ENCODE measurements at regions not wholly inside any gene's neighbourhood (a gene's known extent, or its start where the extent isn't known, plus 50 kb on each side); places are given as distances from the start of the nearest gene placed in this dataset.

DNA sequence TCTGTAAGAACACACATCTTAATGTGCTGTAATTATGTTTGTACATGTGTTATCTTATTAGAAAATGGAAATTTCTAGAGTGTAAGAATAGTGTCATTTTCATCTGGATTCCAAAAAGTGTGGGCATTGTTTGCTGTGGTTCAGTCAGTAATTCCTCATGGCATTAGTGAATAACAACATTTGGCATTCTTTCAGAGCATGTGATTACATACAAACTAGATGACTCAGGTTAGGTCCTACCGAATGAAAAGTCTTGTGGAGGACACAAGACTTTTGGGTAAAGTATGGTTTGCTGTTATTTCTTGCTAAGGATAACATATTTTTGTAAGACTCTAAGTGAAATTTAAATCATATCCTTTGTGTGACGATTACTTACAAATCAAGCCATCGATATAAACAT lies 593.1 kb upstream of the NRXN1 start (continued):
- TF ChIP-seq, protein P1, sequence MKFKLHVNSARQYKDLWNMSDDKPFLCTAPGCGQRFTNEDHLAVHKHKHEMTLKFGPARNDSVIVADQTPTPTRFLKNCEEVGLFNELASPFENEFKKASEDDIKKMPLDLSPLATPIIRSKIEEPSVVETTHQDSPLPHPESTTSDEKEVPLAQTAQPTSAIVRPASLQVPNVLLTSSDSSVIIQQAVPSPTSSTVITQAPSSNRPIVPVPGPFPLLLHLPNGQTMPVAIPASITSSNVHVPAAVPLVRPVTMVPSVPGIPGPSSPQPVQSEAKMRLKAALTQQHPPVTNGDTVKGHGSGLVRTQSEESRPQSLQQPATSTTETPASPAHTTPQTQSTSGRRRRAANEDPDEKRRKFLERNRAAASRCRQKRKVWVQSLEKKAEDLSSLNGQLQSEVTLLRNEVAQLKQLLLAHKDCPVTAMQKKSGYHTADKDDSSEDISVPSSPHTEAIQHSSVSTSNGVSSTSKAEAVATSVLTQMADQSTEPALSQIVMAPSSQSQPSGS (IDR thresholded peaks at IDR 0.05; ENCODE audit: low read length), result no peak
- TF ChIP-seq MTA3 (IDR thresholded peaks at IDR 0.05; ENCODE audit: borderline replicate concordance, low read length), result no peak
- TF ChIP-seq, protein P2, sequence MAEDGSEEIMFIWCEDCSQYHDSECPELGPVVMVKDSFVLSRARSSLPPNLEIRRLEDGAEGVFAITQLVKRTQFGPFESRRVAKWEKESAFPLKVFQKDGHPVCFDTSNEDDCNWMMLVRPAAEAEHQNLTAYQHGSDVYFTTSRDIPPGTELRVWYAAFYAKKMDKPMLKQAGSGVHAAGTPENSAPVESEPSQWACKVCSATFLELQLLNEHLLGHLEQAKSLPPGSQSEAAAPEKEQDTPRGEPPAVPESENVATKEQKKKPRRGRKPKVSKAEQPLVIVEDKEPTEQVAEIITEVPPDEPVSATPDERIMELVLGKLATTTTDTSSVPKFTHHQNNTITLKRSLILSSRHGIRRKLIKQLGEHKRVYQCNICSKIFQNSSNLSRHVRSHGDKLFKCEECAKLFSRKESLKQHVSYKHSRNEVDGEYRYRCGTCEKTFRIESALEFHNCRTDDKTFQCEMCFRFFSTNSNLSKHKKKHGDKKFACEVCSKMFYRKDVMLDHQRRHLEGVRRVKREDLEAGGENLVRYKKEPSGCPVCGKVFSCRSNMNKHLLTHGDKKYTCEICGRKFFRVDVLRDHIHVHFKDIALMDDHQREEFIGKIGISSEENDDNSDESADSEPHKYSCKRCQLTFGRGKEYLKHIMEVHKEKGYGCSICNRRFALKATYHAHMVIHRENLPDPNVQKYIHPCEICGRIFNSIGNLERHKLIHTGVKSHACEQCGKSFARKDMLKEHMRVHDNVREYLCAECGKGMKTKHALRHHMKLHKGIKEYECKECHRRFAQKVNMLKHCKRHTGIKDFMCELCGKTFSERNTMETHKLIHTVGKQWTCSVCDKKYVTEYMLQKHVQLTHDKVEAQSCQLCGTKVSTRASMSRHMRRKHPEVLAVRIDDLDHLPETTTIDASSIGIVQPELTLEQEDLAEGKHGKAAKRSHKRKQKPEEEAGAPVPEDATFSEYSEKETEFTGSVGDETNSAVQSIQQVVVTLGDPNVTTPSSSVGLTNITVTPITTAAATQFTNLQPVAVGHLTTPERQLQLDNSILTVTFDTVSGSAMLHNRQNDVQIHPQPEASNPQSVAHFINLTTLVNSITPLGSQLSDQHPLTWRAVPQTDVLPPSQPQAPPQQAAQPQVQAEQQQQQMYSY (CRISPR knock-in tag; IDR thresholded peaks at IDR 0.05), result no peak
- TF ChIP-seq TARDBP (IDR thresholded peaks at IDR 0.05; ENCODE audit: borderline replicate concordance), result no peak

DNA sequence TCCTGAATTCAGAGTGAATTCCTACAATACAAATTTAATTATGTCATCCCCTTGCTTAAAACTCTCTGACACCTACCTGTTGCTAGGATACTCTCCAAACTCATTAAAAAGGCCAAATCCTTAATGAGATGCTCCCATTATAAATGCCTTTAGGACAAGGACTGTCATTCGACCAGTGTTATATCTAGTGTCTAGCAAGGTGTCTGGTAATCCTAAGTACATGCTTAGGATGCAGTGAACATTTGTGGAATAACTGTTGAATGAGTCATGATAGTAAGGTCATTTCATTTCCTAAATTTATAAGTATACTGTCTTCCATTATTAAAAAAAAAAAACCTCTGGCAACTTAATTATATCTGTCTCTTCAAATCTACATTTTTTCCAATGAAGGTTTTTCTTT lies 588.9 kb upstream of the NRXN1 start:
- 0% methylated on average over 1 of the region's 1 CpG for WGBS (ENCODE audit: insufficient coverage, insufficient replicate concordance, low lambda C conversion rate, missing lambda C conversion rate)
- no peaks in the 10 kb centered on the region for H3K9me3 ChIP-seq (replicated peaks; ENCODE audit: control insufficient read depth, insufficient read depth, low read length)
- no peaks in the 10 kb centered on the region for H3K4me1 ChIP-seq (ENCODE audit: control insufficient read depth, insufficient read depth, low read length)
- H3K4me2 ChIP-seq (ENCODE audit: control insufficient read depth, insufficient read depth), result no peak overlapping the region
- H4K20me1 ChIP-seq (ENCODE audit: control insufficient read depth, insufficient read depth), result no peaks in the 10 kb centered on the region
- intact Hi-C loops (cut with micrococcal nuclease; ENCODE audit: unreplicated experiment), result no loop called here
- no peaks in the 10 kb centered on the region; a peak in 1 of 4 replicates for H3K27me3 ChIP-seq (replicated peaks in 1 of 2; ENCODE audit: control insufficient read depth in 2 of 2, insufficient read depth in 2 of 2, low read length in 1 of 2)
- POLR2A ChIA-PET, result no interaction called here
- RAD21 ChIA-PET (ENCODE audit: unreplicated experiment), result no interaction called here
- CTCF ChIA-PET, result no interaction called here
- H3K36me3 ChIP-seq (ENCODE audit: control insufficient read depth in 2 of 2, insufficient read depth in 2 of 2, low read length in 1 of 2), result no peaks in the 10 kb centered on the region
- FAIRE-seq (no peak), ATAC-seq (no peak), DNase-seq (ENCODE audit: low read depth, low spot score) (no peak)
- SMC1A ChIA-PET (ENCODE audit: uncharacterized antibody, unreplicated experiment), result no interaction called here
- BruUV-seq (replicated peaks), result no TSS peak
- H2AFZ ChIP-seq (ENCODE audit: control insufficient read depth, low read depth, low read length), result no peak overlapping the region
- no peak overlapping the region for H3K4me3 ChIP-seq
- H3K27ac ChIP-seq (ENCODE audit: control insufficient read depth, insufficient read depth), result no peak overlapping the region
- no peak overlapping the region for H3K9ac ChIP-seq (ENCODE audit: control insufficient read depth, insufficient read depth, low read length)
- no peaks in the 10 kb centered on the region for H3K79me2 ChIP-seq (ENCODE audit: control insufficient read depth, insufficient read depth, low read length)
- TF ChIP-seq CEBPB (IDR thresholded peaks at IDR 0.05; ENCODE audit: borderline replicate concordance in 1 of 2, low read depth in 2 of 2, low read length in 2 of 2) (no peak), YY1 (IDR thresholded peaks at IDR 0.05; ENCODE audit: low read depth, low read length) (no peak)
- TF ChIP-seq, protein P3, sequence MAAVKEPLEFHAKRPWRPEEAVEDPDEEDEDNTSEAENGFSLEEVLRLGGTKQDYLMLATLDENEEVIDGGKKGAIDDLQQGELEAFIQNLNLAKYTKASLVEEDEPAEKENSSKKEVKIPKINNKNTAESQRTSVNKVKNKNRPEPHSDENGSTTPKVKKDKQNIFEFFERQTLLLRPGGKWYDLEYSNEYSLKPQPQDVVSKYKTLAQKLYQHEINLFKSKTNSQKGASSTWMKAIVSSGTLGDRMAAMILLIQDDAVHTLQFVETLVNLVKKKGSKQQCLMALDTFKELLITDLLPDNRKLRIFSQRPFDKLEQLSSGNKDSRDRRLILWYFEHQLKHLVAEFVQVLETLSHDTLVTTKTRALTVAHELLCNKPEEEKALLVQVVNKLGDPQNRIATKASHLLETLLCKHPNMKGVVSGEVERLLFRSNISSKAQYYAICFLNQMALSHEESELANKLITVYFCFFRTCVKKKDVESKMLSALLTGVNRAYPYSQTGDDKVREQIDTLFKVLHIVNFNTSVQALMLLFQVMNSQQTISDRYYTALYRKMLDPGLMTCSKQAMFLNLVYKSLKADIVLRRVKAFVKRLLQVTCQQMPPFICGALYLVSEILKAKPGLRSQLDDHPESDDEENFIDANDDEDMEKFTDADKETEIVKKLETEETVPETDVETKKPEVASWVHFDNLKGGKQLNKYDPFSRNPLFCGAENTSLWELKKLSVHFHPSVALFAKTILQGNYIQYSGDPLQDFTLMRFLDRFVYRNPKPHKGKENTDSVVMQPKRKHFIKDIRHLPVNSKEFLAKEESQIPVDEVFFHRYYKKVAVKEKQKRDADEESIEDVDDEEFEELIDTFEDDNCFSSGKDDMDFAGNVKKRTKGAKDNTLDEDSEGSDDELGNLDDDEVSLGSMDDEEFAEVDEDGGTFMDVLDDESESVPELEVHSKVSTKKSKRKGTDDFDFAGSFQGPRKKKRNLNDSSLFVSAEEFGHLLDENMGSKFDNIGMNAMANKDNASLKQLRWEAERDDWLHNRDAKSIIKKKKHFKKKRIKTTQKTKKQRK (IDR thresholded peaks at IDR 0.05; ENCODE audit: low read depth, low read length), result no peak
- in situ Hi-C loops (cut with MboI), result no loop called here
